Ammon's horn (tissue), 1 donor: ENCODE measurements at regions not wholly inside any gene's neighbourhood (a gene's known extent, or its start where the extent isn't known, plus 50 kb on each side); places are given as distances from the start of the nearest gene placed in this dataset.
A peak's percentile ranks its signal among the peaks of the same experiment; 100 is the strongest.
"Not testable (repeated sequence)": the region's sequence is repeated elsewhere in the genome, so short reads cannot be mapped to it uniquely, and the experiment has no call there.

ENCODE experiments used
- DNase-seq: peaks from one replicate; pipeline ENCODE4 v3.0.0-alpha.2; 2016; ENCODE audit warnings: low spot score

- no peak for DNase-seq
Measured at GRCh38 chr6:26175033-26175427, 87.8 kb downstream of the HFE start.

GRCh38 chr6:26175428-26176181, 88.4 kb downstream of the HFE start:
- peak; percentile 66 for DNase-seq

- no peak for DNase-seq
Measured at GRCh38 chr6:26179675-26180074, 92.4 kb downstream of the HFE start.

DNA sequence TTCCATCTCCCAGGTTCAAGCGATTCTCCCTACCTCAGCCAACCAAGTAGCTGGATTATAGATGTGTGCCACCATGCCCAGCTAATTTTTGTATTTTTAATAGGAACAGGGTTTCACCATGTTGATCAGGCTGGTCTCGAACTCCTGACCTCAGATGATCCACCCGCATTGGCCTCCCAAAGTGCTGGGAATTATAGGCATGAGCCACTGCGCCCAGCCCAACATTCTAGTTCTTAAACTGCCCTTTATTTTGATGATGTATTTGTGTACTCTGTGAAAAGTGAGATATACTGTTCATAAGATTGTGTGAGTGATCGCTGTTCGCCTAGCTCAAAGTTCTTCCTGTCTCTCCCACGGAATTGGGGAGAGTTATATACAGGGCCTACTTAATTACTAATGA, 93.1 kb downstream of the HFE start:
- DNase-seq = no peak

GRCh38 chr6:26183237-26183580, 96.0 kb downstream of the HFE start:
- DNase-seq = no peak

DNA sequence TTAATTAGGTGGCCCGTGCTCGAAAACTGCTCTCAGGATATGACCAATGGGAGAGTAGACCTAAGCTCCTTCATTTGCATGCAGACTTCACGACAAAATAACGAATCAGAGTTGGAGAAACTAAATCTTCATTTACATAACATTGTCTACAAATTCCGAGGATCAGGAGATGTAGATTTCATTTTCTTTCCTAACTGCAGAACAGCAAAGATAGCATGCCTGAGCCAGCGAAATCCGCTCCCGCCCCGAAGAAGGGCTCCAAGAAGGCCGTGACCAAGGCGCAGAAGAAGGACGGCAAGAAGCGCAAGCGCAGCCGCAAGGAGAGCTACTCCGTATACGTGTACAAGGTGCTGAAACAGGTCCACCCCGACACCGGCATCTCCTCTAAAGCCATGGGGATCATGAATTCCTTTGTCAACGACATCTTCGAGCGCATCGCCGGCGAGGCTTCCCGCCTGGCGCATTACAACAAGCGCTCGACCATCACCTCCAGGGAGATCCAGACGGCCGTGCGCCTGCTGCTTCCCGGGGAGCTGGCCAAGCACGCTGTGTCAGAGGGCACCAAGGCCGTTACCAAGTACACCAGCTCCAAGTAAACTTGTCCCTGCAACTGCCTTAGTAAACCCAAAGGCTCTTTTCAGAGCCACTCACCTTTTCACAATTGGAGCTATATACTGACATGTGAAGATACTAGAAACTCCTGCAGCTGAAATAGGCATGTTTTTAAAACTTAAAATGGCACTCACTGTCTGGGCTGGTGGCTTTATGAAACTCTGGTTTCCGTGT, 96.5 kb downstream of the HFE start:
- DNase-seq = peak; percentile 89

DNA sequence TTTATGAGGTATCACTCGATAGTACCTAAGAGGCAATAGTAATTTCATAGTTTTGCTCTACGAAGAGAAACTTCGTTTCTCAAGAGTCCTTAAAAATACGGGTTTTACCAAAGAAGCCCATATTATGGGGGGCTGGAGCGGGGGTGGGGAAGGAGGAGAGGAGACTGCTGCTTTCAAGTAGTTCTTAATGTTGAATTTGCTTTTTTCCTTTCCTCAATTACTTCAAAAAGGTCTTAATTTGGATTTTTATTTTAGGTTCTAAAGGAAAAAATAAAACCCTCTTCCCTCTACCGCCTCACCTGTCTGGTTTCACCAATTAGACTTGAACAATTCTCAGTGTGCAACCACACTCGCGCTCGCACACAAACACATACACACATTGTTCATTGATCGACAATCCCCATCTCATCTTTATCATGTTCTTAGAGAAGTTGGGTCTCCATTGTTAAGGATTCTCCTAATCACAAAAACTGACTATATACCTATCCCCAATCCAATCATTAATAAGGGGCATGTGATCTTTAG, 97.2 kb downstream of the HFE start:
- no peak for DNase-seq

GRCh38 chr6:26185004-26185403, 97.8 kb downstream of the HFE start:
- no peak for DNase-seq

GRCh38 chr6:26185802-26186201, 98.6 kb downstream of the HFE start:
- DNase-seq = no peak

GRCh38 chr6:26186652-26187051, 99.4 kb downstream of the HFE start:
- DNase-seq = no peak

DNA sequence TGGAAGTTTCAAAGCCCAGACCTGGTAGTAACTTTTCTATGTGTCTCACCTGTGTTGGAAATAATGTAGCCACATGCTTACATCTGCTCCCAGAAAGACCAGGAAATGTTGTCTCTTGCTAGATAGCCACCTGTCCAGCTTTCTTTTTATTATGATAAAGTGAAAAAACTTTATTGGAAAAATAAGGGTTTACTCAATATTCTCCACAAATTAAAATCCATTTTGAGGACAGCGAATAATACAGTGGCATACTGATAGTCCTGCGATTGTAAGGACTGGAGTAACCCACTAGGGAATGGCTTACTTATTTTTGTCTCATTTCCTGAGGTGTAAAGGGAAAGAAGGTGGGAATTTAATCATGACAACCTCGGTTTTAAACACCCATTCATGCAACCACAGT, 100.1 kb downstream of the HFE start:
- no peak for DNase-seq

GRCh38 chr6:26187981-26188635, 100.9 kb downstream of the HFE start:
- DNase-seq = no peak

- DNase-seq = not testable (repeated sequence)
Measured at GRCh38 chr6:26191512-26191911, 104.3 kb downstream of the HFE start.

GRCh38 chr6:26193467-26194328, 106.5 kb downstream of the HFE start:
- DNase-seq = no peak

GRCh38 chr6:26194329-26194701, 107.1 kb downstream of the HFE start:
- no peak for DNase-seq

- no peak for DNase-seq
Measured at GRCh38 chr6:26194816-26195375, 107.7 kb downstream of the HFE start.

DNA sequence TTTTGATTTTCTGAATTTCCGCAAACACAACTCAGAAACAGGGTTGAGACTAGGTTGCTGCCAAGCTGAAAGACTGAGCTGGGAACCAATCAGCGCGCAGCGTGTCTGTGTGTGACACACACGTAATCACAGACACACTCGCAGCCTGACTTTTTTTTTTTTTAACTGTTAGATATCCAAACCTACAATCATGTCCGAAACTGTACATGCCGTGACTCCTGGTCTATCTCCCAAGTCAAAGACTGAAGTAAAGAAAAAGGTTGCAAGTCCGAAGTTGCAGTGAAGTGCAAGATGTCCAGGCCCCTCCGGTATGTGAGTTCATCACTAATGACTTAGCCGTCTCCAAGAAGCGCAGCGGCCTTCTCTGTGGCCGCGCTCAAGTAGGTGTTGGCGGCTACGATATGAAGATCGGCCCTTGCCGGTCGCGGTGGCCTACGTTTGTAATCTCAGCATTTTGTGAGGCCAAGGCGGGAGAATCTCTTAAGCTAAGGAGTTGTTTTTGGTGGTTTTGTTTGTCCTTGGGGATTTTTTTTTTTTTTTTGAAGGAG, 108.2 kb downstream of the HFE start:
- DNase-seq = peak; percentile 97

- DNase-seq = no peak
Measured at GRCh38 chr6:26195924-26196845, 109.0 kb downstream of the HFE start.

- DNase-seq = peak; percentile 91
Measured at GRCh38 chr6:26196846-26197635, 109.8 kb downstream of the HFE start.

GRCh38 chr6:26197636-26197932, 110.4 kb downstream of the HFE start:
- DNase-seq = no peak
